NCI-H446 (cell line): ENCODE measurements at regions not wholly inside any gene's neighbourhood (a gene's known extent, or its start where the extent isn't known, plus 50 kb on each side); places are given as distances from the start of the nearest gene placed in this dataset.
"Not testable (repeated sequence)": the region's sequence is repeated elsewhere in the genome, so short reads cannot be mapped to it uniquely, and the experiment has no call there.

Source experiments
- DNase-seq, 2 experiments: peaks; one replicate each; lab custom pipeline; 2025; lab: John Stamatoyannopoulos, UW

GRCh38 chr12:86959766-86960458, 703.7 kb upstream of the MGAT4C start:
- DNase-seq, result no peak

DNA sequence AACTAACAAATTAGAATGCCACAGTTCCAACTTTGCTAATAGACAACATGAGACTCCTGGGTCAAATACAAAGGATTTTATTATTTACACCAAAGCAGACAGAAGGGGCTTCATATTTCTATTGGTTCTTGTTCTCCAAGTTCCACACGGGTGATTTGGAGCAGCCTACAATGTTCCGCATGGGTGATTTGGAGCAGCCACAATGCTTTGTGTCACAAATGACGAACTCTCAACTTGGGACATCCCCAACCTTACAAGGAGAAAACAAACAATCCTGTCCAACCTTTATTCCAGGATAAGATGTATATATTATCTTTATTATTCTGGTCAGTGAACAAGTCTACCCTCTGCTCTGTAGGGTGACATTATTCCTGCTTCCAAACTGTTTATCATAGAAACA, 694.3 kb upstream of the MGAT4C start:
- peak; percentile 43 to 65 for DNase-seq

GRCh38 chr12:86950043-86950442, 693.9 kb upstream of the MGAT4C start:
- DNase-seq, result no peak

DNA sequence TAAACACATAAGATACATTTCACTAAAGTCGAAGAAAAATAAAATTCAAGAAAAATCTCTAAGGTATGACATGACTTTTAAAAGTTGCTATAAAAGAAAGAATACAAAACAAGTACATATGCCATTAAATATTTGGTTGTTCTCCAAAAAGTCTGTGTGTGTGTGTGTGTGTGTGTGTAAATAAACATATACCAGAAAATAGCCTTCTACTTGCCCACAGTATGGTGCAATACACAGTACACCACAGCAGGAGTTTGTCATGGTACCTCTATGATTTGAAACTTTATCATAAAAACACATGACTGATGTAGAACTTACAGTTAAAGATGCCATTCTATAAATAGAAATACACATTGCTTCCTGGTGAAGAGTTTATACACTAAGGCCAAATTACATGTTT, 692.7 kb upstream of the MGAT4C start:
- no peak for DNase-seq

DNA sequence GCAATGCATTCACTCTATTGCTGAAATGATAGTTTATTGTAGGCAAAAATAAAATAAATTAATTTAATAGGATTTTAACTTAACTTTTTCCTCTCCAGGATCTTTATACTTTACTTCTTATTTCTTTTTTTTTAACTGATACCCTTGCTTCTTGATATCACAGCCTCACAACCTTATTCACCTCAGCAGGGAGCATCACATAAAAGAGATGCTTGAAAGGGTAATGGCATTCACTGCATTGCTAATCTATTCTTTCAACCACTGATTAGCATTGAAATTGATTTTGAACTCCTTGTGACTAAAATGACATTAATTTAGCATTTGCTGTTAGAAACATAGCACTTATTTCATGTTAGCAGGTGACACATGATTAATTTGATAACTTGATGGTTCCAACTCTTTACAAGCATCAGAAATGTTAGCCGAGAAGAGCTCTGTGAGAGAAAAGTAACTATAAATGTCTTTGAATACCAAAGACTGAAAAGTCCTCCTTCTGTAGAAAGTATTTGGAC, 689.5 kb upstream of the MGAT4C start:
- DNase-seq, result no peak

DNA sequence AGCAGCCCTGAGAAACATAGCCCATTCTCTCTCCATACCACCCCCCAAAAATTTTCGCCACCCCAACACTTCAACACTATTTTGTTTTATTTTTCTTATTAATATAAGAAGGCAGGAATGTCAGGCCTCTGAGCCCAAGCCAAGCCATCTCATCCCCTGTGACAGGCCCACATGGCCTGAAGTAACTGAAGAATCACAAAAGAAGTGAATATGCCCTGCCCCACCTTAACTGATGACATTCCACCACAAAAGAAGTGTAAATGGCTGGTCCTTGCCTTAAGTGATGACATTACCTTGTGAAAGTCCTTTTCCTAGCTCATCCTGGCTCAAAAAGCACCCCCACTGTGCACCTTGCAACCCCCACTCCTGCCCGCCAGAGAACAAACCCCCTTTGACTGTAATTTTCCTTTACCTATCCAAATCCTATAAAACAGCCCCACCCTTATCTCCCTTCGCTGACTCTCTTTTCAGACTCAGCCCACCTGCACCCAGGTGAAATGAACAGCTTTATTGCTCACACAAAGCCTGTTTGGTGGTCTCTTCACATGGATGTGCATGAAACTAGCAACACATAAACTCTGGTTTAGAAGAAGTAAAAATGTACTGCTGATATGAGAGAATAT, 688.1 kb upstream of the MGAT4C start:
- not testable (repeated sequence) for DNase-seq

DNA sequence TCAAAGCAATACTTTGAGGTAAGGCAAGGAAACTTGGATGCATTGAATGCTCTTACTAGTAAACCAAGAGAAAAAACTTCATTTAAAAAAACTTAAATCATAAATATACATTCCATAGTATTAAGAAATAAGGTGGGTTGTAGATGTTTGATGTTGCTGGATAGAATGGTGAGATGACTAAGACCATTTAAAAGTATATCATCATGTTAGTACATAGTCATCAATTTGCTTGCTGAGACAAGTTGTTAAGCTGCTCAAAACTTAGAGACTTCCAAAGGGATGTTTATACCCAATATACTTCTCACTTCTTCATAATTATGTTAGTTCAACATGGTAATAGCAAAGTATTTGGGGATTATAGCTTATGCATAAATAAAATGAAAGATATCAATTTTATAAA, 675.5 kb upstream of the MGAT4C start:
- no peak for DNase-seq

- DNase-seq, result no peak
Observed at GRCh38 chr12:86929962-86930361, 673.8 kb upstream of the MGAT4C start.

DNA sequence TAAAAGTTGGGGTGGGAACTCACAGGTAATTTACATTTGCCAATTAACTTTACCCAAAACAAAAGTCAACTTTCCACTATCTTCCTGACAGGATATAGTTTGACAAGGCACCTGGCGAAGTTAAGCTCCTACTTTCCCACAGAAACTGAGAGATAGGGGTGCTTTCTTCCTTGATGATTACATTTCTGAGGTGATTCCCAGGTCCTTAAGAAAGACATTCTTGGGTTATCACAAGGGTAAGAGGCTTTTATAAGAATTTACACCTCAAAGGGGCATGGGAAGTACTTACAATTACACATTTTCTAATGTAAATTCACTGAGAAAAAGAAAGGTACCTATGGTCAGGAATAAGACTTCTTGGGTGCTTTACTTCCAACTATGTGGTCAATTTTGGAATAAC, 660.9 kb upstream of the MGAT4C start:
- DNase-seq, result no peak

DNA sequence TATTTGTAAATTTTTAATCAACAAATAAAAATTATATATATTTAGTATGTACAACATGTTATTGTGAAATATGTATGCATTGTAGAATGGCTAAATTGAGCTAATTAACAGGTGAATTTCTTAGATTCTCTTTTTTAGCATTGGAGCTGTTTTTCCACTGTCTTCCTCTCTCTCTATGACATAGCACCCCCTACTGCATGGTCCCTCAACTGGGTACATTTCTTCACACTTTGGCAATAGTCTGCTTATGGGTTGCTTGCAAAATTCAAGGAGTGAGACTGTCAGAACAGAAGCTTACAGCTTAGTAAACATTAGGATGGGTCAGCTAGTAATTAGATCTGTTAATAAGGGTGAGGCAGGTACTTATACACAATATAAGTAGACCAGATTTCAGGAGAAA, 658.5 kb upstream of the MGAT4C start:
- DNase-seq, result peak; percentile 10 to 24

DNA sequence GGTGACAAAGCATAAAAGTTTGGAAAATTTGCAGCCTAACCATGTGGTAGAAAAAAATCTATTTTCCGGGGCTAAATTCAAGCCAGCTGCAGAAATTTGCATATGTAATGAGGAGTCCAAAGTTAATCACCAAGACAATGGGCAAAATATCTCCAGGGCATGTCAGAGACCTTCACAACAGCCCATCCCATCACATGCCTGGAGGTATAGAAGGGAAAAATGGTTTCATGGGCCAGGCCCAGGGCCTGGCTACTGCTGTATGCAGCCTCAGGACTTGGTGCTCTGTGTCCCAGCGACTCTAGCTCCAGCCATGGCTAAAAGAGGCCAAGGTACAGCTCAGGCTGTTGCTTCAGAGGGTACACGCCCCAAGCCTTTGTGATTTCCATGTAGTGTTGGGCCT, 655.8 kb upstream of the MGAT4C start:
- no peak for DNase-seq

- no peak for DNase-seq
Observed at GRCh38 chr12:86903159-86903558, 647.0 kb upstream of the MGAT4C start.

GRCh38 chr12:86860776-86861175, 604.6 kb upstream of the MGAT4C start:
- no peak for DNase-seq

DNA sequence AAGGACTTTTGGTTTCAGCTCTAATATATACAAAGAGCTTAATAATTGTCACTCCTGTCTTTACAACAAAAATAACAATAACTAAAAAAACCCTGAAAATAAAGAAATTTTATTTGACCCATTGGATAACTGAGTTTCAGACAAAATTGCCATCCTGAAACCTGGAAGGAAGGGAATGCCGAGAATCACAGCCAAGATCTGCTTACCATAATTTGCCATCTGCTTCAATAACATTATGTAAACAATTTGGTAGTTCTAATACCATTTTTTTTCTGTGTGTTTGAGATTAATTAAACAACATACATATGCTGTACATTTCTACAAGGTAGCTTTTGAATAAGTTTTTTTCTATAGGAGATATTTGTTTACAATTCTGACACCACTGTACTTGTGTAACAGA, 596.3 kb upstream of the MGAT4C start:
- peak in 1 of 2 experiments; percentile 30 for DNase-seq

DNA sequence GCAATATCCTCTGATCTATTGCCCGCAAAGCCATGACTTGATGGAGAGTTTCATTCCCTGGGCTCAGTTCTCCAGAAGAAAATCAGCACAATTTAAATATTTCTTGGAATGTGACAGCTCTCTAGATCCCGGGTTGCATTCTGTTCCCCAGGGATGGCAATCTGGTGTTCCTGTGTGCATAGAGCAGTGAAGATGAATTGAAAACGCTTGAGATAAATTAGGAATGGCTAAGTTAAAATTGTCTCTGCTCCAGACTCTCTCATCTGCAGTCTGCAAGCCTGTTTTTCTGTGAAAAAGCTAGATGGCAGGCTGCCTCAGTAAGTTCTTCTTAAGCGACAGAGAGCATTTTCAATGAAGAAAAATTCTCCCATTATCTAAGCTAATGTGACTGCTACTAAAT, 582.5 kb upstream of the MGAT4C start:
- DNase-seq, result peak in 1 of 2 experiments; percentile 5

DNA sequence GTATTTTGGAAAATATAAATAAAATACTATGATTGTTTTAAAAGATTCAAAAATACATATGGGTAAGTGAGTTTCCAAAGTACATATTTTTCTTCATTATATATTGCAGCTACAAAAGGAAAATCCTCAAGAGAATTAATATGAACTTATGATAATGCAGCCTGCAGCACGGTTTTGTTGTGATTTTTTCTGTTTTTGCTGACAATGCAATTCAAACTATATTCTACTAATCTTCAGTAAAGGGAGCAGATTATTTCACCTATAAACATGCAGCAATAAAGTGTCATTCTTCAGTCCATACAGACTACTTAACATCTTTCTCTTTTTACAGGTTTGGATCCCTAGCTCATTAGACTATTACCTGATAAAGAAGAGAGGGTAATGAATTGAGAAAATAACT, 582.1 kb upstream of the MGAT4C start:
- DNase-seq, result no peak

DNA sequence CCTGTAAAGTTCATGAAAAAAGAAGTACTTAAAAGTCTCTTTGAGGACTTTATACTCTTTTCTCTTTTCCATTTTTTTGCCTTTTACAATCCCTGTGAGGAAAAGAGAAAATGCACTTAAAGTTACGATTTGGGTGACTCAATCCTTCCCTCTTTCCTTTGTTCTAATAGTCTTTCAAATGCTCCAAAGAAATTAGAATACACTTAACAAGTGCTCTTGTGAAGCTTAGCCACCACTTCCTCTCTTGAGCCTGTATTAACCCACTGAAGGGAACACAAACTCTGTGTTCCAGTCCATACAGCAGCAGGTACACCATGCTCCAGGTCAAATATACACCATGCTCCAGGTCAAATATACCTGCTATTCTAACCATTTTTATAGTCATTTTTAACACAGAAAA, 581.1 kb upstream of the MGAT4C start:
- no peak for DNase-seq

DNA sequence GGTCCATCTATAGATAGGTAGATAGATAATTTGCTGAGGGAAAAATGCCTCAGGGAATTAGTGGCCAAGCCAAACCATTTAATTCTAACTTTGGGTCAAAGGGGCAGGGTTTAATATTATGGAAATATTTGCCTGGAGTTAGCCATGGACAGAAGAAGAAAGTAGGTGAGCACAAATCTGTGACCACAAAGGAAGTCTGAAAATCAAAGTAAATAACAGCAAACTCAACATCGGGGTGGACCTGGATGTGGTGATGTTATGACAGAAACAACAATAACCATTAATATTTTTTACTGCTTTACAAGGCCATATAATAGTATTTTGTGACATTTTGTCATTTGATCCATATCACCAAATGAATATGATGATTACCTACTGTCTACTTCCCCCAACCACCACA, 578.0 kb upstream of the MGAT4C start:
- no peak for DNase-seq

DNA sequence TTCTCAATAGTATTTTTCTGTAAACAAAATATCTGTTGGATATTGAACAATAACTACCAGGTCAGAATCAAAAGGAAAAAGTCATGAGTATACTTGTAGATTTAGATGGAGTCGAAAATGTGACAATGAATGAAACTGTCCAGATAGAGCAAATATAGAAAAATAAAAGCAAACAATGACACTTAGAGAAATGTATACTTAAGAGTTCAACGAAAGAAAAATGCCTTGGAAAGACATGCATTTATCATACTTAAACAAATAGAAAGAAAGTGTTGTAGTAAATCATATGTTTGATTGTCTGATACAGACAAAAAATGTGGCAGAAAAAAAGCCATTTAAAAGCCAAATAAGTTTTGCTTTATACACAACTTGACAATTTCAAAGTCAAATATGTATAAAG, 571.2 kb upstream of the MGAT4C start:
- DNase-seq, result no peak

GRCh38 chr12:86826051-86826450, 569.9 kb upstream of the MGAT4C start:
- no peak for DNase-seq

DNA sequence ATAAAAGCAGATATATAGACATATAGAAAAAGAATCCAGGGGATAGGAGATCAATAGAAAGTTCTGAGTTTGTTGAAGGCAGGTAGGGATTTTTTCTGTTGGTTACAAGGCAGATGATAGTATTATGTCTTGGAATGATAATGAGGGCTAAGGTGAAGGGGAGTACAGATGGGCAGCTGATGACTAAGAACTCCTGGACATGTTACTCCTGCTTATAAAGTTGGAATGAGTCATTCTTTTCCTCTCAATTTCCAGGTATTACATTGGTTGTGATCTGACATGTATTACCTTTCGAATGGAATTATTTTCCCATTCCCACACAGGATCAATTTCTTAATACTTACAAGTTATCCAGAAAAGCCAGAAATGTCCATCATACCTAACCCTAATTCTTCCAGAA, 545.2 kb upstream of the MGAT4C start:
- no peak for DNase-seq

DNA sequence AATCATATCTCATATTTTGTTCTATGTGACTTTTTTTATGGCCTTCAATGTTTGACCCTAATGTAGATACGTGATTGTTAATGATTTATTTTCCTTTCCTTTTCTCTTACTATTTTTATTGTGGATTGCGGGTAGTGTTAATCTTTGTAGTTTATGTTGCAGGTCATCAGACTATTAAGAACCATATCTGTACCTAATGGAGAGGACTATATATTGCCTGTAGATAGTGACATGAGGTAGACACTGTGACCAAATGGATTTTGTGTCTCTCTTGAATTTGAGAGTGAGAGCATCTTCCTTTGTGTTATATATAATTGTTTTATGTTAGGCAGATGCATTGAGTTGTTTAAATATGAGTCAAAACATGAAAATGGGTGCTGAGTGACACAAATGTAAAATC, 543.4 kb upstream of the MGAT4C start:
- no peak for DNase-seq

DNA sequence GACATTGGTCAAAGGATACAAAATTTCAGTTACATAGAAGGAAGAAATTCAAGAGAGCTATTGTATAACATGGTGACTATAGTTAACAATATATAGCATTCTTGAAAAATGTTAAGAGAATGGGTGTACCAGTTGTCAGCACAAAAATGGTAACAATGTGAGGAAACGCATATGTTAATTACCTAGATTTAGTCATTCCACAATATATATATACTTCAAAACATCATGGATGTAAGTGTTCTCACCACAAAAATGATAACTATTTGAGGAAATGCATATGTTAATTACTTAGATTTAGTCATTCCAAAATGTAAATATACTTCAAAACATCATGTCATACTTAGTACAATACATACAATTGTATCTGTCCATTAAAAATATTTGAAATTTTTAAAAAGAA, 540.4 kb upstream of the MGAT4C start:
- no peak for DNase-seq

GRCh38 chr12:86788661-86789060, 532.5 kb upstream of the MGAT4C start:
- no peak for DNase-seq
